ENCODE measurements at regions not wholly inside any gene's neighbourhood (a gene's known extent, or its start where the extent isn't known, plus 50 kb on each side); places are given as distances from the start of the nearest gene placed in this dataset.

GRCh38 chr13:109440320-109440719 lies 346.1 kb downstream of the IRS2 start:
- no peak for TF ChIP-seq ARNTL (CRISPR knock-in tag; IDR thresholded peaks at IDR 0.05; ENCODE audit: borderline replicate concordance, low read depth)
- no peak for TF ChIP-seq TCF4 (CRISPR knock-in tag; IDR thresholded peaks at IDR 0.05; ENCODE audit: borderline replicate concordance)
- no peak for TF ChIP-seq BACH2 (CRISPR knock-in tag; IDR thresholded peaks at IDR 0.05; ENCODE audit: borderline replicate concordance)
- TF ChIP-seq PATZ1 (CRISPR knock-in tag; IDR thresholded peaks at IDR 0.05; ENCODE audit: borderline replicate concordance), result no peak
- TF ChIP-seq OSR1 (CRISPR knock-in tag; IDR thresholded peaks at IDR 0.05), result no peak
- no peak for TF ChIP-seq ZNF8 (CRISPR knock-in tag; IDR thresholded peaks at IDR 0.05)
- TF ChIP-seq CSRNP3 (CRISPR knock-in tag; IDR thresholded peaks at IDR 0.05), result no peak
- TF ChIP-seq GLIS3 (CRISPR knock-in tag; IDR thresholded peaks at IDR 0.05), result no peak
- TF ChIP-seq PPARA (CRISPR knock-in tag; IDR thresholded peaks at IDR 0.05; ENCODE audit: borderline replicate concordance), result no peak
- ATAC-seq, result no peak

- no peak for ATAC-seq
- TF ChIP-seq CREB5 (CRISPR knock-in tag; IDR thresholded peaks at IDR 0.05; ENCODE audit: low read depth) (no peak), ARNTL (CRISPR knock-in tag; IDR thresholded peaks at IDR 0.05; ENCODE audit: borderline replicate concordance, low read depth) (no peak), SNAI2 (CRISPR knock-in tag; IDR thresholded peaks at IDR 0.05) (no peak)
These were observed 346.6 kb downstream of the IRS2 start for GRCh38 chr13:109439813-109440212.

- TF ChIP-seq RARB (CRISPR knock-in tag; IDR thresholded peaks at IDR 0.05), result no peak
- TF ChIP-seq ZNF8 (CRISPR knock-in tag; IDR thresholded peaks at IDR 0.05), result no peak
- no peak for TF ChIP-seq ZFP30 (CRISPR knock-in tag; IDR thresholded peaks at IDR 0.05)
- no peak for TF ChIP-seq BACH2 (CRISPR knock-in tag; IDR thresholded peaks at IDR 0.05; ENCODE audit: borderline replicate concordance)
- no peak for TF ChIP-seq TOX (CRISPR knock-in tag; IDR thresholded peaks at IDR 0.05; ENCODE audit: borderline replicate concordance)
- TF ChIP-seq POU6F1 (CRISPR knock-in tag; IDR thresholded peaks at IDR 0.05; ENCODE audit: borderline replicate concordance, low read depth), result no peak
- no peak for TF ChIP-seq OSR1 (CRISPR knock-in tag; IDR thresholded peaks at IDR 0.05)
- no peak for TF ChIP-seq ZFP3 (CRISPR knock-in tag; IDR thresholded peaks at IDR 0.05)
- no peak for TF ChIP-seq PATZ1 (CRISPR knock-in tag; IDR thresholded peaks at IDR 0.05; ENCODE audit: borderline replicate concordance)
- no peak for TF ChIP-seq TCF4 (CRISPR knock-in tag; IDR thresholded peaks at IDR 0.05; ENCODE audit: borderline replicate concordance)
- no peak for TF ChIP-seq ZNF70 (CRISPR knock-in tag; IDR thresholded peaks at IDR 0.05)
- no peak for ATAC-seq
These were observed 349.5 kb downstream of the IRS2 start for GRCh38 chr13:109436841-109437240.

- TF ChIP-seq CSRNP3 (CRISPR knock-in tag; IDR thresholded peaks at IDR 0.05) (no peak), TCF4 (CRISPR knock-in tag; IDR thresholded peaks at IDR 0.05; ENCODE audit: borderline replicate concordance) (no peak)
- ATAC-seq, result no peak
These were observed 350.2 kb downstream of the IRS2 start for GRCh38 chr13:109436055-109436622.
